ENCODE measurements at regions not wholly inside any gene's neighbourhood (a gene's known extent, or its start where the extent isn't known, plus 50 kb on each side); places are given as distances from the start of the nearest gene placed in this dataset.
"Not testable (repeated sequence)": the region's sequence is repeated elsewhere in the genome, so short reads cannot be mapped to it uniquely, and the experiment has no call there.

DNA sequence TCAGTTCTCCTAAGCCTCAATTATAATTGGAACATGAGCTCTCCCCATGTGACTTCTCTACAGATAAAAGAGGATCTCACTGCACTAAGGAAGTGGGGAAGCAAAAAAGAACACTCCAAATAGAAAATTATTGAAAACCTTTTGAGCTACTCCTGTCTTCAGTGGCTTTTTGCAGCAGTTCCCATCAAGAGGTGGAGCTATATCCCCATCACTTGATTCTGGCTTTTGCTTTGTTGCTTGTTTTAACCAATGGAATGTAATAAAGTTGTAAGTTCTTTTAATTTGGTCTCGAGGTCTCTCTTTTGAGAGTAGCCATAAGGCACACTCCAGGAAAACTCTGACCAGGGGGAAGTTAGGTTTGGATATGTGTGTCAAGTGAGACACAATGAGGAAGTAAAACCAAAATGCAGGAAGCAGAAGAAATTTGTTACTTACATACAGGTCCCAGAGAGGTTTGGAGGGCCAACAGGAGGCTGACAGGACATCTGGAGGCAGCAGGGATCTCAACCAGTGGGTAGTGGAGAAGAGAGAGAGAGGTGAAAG is 569.4 kb downstream of the HTR7 start:
- no peak for DNase-seq

- no peak for DNase-seq
Observed at GRCh38 chr10:90289037-90289436, 568.8 kb downstream of the HTR7 start.

DNA sequence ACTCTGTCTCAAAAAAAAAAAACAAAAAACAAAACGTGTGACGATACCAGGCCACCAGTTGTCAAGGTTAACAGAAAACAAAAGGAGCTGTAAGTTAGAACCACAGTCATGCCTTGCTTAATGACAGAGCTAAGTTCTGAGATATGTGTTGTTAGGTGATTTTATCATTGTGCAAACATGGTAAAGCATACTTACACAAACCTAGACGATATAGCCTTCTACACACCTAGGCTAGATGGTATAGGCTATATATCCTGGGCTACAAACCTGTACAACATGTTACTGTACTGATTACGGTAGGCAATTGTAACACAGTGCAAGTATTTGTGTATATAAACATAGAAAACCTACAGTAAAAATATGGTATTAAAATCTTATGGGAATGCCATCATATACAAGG is 564.2 kb downstream of the HTR7 start:
- DNase-seq, result no peak

GRCh38 chr10:90294821-90295540 is 562.9 kb downstream of the HTR7 start:
- not testable (repeated sequence) for DNase-seq

DNA sequence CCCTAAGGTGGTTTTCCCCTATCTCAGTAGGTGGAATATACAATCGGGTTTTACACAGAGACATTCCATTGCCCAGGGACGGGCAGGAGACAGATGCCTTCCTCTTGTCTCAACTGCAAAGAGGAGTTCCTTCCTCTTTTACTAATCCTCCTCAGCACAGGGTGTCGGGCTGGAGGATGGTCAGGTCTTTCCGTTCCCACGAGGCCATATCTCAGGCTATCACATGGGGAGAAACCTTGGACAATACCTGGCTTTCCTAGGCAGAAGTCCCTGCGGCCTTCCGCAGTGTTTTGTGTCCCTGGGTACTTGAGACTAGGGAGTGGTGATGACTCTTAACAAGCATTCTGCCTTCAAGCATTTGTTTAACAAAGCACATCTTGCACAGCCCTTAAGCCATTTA is 555.8 kb downstream of the HTR7 start:
- not testable (repeated sequence) for DNase-seq

DNA sequence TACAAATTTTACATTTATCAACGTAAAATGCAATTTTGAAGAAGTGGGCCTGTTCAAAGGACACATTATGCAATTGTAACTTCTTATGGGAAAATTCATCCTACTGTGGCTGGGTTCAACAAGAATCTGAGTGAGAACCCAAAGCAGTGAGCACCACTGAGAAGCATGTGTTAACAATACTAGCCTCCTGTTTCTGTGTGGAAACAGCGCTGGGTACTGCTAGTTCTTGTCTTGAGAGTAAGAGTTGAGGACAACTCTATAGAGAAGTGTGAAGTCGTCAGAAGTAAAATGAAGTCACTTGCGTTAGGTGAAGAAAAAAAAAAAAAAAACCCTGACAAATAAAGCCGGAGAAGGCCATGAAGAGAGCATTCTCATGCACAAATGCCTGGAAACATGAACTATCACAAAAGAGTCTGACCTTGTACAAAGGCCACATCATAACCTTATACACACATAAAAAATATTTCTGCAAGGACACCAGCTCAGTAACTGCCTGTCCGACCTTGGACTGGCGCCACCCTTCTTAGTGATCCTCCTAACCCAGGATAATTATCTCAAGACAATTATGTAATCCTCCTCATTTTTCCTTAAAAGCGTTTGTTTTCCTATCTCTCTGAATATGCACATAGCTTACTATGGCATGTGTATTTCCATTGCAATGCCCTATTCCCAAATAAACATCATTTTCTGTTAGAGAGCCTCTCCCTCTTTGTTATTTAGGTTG is 554.9 kb downstream of the HTR7 start:
- DNase-seq, result no peak

DNA sequence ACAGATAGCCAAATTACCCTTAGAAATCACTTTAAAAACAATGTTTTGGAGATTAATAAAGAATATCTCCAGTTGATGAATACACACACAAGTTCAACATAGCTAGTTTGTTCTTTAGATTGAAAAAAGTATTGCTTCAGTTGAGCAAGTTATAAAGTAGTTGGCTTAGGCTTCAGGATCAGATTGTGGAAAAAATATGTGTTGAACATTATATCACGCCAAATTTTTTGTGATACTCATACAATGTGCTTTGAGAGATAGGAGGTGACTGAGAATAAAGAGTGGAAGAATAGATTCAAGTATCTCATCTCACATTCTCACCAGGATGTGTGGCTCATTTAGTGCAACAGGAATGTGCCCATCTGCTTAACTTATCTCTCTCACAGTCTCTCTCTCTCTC is 553.3 kb downstream of the HTR7 start:
- no peak for DNase-seq

DNA sequence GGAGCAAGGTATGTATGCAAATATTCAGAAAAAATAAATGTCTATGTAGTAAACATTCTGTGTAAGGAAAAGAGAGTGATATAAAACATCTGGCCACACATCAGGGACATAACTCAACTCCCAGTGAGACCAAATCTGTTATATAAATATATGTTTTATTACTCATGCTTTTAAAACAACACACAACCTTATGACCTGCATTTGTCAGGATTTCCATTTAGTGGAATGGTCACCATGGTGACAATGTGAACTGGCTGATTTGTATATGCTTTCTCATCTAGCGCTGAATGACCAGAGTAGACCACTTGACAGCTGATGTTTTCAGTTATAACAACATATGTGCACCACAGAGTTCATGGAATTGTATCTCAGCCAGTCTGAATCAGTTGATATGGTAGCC is 551.7 kb downstream of the HTR7 start:
- DNase-seq, result no peak

- DNase-seq, result no peak
Observed at GRCh38 chr10:90308223-90308622, 549.6 kb downstream of the HTR7 start.

DNA sequence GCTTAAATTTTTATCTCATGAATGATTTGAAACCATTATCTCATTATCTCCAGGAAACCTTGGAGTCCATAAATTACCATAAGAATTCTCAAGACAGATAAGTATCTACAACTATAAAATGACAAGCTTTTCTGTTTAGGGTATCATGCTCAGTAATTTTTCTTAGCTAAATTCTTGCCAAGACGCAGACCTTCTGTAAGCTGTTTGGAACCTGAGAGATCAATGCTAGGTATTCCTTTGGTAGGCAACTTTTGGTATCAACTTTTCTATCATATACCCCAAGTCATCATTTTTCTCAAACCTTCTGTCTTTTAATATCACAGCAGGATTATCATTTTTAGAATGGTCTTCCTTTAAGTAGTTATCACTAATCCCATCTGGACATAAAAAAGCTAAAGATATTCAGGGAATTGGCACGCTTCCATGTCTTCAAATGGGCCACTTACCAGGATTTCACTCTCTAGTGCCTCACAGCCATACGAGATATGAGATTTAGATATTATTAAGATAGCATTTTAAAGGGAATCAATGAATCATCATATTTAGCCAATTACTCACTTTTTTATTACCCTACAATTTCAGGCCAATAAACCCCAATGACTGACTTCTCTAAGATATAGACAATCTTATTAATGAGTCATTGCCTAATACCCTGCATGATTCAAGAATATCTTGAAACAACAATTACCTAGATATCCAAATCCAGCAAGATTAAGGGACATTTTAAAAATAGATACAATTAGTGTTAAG is 544.1 kb downstream of the HTR7 start:
- DNase-seq, result no peak

GRCh38 chr10:90314718-90315117 is 543.1 kb downstream of the HTR7 start:
- DNase-seq, result no peak

- no peak for DNase-seq
Observed at GRCh38 chr10:90317172-90317571, 540.7 kb downstream of the HTR7 start.

GRCh38 chr10:90318659-90319058 is 539.2 kb downstream of the HTR7 start:
- DNase-seq, result no peak

DNA sequence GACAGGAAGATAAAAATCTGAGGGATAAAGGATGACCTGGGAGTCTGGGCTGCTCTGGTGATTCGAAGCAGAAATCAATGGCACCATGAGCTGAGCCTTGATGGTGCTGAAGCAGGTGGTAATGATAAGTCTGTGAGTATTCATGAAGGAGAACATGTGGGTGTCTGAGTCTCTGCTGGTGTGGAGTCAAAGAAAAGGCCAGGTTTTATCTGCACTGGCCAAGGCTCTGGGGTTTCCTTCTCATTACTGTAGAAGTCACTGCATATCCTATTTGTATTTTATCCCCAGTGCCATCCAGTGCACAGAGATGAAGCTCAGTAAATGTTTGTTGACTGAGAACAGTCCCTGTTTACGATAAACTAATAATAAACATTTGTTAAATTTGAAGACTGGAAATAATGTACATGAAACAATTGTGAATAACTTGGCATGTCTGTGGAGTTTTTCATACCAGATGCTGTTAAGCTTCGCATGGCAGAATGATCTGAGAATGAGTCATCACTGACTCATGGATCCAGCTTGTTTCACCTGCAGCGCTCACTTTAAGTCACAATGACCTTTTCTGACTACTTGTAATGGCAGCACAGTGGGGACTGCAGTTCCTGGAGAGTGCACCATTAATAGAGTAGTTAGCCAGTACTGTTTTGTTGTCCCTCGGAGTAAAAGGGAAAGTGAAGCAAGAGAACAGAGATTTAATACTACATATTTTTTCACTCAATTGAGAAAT is 538.5 kb downstream of the HTR7 start:
- no peak for DNase-seq

GRCh38 chr10:90321132-90321816 is 536.6 kb downstream of the HTR7 start:
- DNase-seq, result no peak

DNA sequence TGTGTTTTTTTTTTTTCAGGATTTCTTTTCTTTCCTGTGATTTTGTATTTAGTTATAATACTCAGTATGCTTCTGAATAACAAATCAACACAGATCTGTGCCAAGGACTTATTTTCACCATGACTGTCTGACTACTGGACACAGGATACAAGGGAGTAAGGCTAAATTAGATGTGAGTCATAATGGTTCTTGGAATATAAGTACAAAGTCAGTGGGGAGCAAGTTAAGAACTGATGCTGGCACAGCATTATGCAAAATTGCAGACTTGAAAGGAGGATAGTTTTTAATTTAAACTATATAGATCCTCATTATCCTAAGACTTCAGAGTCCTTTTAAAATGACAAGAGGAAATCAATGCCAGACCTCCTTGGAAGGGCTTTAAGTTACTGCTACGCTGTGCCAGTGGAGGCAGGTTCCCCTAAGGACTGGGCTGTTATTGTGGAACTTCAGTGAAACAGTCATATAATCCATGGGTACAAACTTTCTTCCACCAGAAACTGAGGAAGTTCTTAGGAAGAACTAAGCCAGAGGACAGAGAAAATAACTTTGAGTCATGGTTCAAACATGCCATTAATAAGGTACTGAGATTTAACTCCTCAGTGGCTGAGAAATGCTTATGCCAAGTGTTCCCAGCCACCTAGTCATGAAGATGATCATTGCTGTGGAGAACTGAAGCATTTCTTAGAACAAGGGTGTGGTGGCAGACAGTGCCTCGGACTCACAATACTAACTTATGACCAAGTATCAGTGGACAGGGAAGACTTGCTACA is 531.2 kb downstream of the HTR7 start:
- no peak for DNase-seq

DNA sequence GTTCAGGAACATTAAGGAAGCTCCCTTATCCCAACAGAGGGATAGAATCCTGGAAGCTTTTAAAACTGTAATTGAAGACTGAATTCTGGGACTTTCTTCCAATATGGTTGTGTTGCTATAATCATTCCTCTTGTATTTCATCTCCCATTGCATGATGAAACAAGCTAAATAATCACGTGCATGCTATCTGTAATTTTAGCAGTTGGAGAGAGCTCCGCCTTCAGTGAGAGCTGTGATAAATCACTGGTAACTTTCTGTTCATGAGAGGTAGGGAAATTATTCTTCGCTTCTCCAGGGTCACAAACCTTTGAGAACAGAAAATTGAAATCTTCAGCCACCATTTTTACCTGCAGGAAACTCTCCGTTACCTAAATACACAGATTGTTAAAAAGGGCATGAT is 530.2 kb downstream of the HTR7 start:
- no peak for DNase-seq

DNA sequence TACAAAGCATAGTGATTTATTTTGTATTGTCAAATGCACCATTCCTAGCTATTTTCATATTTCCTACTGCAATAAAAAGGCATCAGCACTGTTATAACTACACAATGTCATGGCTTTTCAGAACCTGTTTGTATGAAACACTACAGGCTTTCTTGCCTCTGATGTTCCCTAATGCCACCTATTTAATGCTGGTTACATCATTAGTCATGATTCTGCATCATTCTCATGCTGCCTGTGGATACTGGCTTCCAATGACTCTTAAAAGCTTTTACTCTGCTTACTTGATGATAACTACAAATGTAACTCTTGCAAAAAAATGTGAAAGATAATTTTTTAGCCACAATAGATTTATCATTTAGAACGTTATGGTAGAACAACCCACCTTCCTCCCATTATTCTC is 529.4 kb downstream of the HTR7 start:
- DNase-seq, result no peak

DNA sequence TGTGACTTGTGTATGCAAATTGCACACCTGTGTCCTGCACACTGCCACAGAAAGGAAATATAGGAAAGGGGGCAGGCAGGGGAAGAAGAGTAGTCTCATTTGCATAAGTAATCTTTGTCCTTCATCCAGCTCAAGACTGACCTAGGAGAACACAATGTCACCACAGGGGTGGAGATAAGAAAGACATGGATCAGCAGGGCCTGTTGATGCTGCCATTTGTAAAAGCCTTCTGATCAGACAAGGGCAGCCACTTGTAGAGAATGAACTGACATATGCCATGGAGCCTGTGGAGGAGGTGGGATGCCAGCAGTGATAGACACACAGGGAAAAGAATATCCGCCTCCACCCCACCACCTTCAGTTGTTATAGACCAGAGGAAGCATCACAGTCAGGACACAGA is 528.9 kb downstream of the HTR7 start:
- DNase-seq, result no peak

DNA sequence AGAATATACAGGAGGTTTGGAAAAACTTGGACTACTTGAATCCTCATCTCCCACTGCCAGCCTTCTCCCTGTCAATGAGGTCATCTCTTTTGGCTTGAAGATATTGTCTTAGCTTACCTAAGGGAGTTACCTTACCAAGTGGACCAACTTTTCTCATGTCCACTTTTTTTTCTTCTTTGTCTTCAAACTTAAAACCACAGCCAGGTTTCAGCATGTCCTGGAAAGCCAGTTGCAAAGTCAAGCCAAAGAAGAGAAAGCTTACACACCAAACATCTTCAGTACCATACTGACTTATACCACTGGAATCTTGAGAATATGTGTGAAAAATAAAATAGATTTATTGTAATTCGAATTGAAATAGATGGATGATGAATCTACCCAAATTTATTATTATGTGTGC is 520.5 kb downstream of the HTR7 start:
- DNase-seq, result no peak

DNA sequence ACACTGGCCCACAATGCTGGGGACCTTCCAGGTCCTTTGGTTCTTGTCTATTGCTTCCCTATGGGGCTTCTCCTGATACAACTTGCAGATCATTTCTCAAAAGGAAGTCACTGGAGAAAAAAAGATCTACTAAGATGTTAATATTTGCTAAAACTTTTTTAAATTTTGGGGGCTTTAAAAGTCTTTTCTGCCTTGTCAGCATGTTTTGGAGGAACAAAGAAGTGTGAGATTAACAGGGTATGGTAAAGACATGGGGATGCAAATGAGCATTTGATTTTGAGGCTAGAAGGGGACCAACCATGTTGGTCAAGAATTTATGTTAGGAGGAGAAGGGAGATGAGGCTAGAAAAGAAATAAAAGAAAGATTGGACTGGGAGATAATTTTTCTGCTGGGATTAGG is 515.4 kb downstream of the HTR7 start:
- no peak for DNase-seq

DNA sequence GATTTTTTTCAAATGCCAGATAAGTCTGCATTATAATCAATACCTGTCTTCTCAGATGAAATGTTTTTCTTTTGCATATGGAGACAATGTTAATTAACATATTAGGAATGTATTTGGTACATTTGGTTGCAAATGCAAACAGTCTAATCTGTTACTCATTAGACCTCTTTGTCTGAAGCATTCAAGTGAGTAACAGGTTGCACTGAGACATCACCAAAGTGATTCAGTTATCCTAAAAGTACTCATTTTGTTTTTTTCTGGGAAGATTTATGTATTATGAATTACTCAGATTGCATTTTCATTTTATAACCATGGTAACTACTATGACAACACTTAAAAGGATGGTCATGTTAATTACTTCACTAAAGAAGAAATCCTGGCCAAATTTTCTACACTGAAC is 513.6 kb downstream of the HTR7 start:
- no peak for DNase-seq
